HEK293T (cell line): ENCODE measurements at regions not wholly inside any gene's neighbourhood (a gene's known extent, or its start where the extent isn't known, plus 50 kb on each side); places are given as distances from the start of the nearest gene placed in this dataset.

Experiments
- CTCF ChIA-PET: fragments of 350-600 bp; formaldehyde crosslinking; extraction: SDS; loops from one replicate; lab custom pipeline; 2021; ENCODE audit warnings: antibody characterized with exemption, inconsistent platforms; lab: Yijun Ruan, JAX
- POLR2A ChIA-PET: fragments of 350-600 bp; formaldehyde crosslinking; extraction: SDS; loops from one replicate; lab custom pipeline; 2020; ENCODE audit warnings: antibody characterized with exemption, inconsistent platforms; lab: Yijun Ruan, JAX
- DNase-seq: peaks from one replicate; pipeline ENCODE4 v3.0.0; 2012; ENCODE audit warnings: mixed read lengths; ENCODE audit errors: extremely low spot score
- ARNT ChIP-seq: fragments of 450-650 bp; IDR thresholded peaks from 2 replicates; pipeline ENCODE4 v1.6.1; 2017; ENCODE audit warnings: mild to moderate bottlenecking
- BHLHE40 ChIP-seq: fragments of 450-650 bp; IDR thresholded peaks from 2 replicates; pipeline ENCODE4 v1.6.1; 2016; ENCODE audit warnings: mild to moderate bottlenecking, moderate library complexity, borderline replicate concordance
- CTBP1 ChIP-seq: fragments of 450-650 bp; IDR thresholded peaks from 2 replicates; pipeline ENCODE4 v1.6.1; 2016; ENCODE audit warnings: borderline replicate concordance
- ELF4 ChIP-seq: fragments of 450-650 bp; IDR thresholded peaks from 2 replicates; pipeline ENCODE4 v1.6.1; 2017; ENCODE audit warnings: antibody characterized with exemption
- FOXA1 ChIP-seq: fragments of 450-650 bp; IDR thresholded peaks from 2 replicates; pipeline ENCODE4 v1.6.1; 2016; ENCODE audit warnings: mild to moderate bottlenecking
- FOXK2 ChIP-seq: fragments of 450-650 bp; IDR thresholded peaks from 2 replicates; pipeline ENCODE4 v1.6.1; 2016; ENCODE audit warnings: mild to moderate bottlenecking
- FOXM1 ChIP-seq: fragments of 450-650 bp; IDR thresholded peaks from 2 replicates; pipeline ENCODE4 v1.6.1; 2017; ENCODE audit warnings: mild to moderate bottlenecking, borderline replicate concordance
- HDGF ChIP-seq: fragments of 450-650 bp; IDR thresholded peaks from 2 replicates; pipeline ENCODE4 v1.6.1; 2017; ENCODE audit warnings: antibody characterized with exemption, borderline replicate concordance
- L3MBTL2 ChIP-seq: fragments of 450-650 bp; conservative IDR thresholded peaks from 2 replicates; pipeline ENCODE4 v1.6.1; 2016; ENCODE audit warnings: mild to moderate bottlenecking
- LEF1 ChIP-seq: fragments of 450-650 bp; IDR thresholded peaks from 2 replicates; pipeline ENCODE4 v1.6.1; 2017; ENCODE audit warnings: mild to moderate bottlenecking, borderline replicate concordance
- NFRKB ChIP-seq: fragments of 450-650 bp; IDR thresholded peaks from 2 replicates; pipeline ENCODE4 v1.6.1; 2016; ENCODE audit warnings: mild to moderate bottlenecking, moderate library complexity
- SP1 ChIP-seq: fragments of 450-650 bp; IDR thresholded peaks from 2 replicates; pipeline ENCODE4 v1.6.1; 2017
- SUZ12 ChIP-seq: fragments of 450-650 bp; IDR thresholded peaks from 2 replicates; pipeline ENCODE4 v1.6.1; 2016; ENCODE audit warnings: mild to moderate bottlenecking
- TARDBP ChIP-seq: fragments of 450-650 bp; IDR thresholded peaks from 2 replicates; pipeline ENCODE4 v1.6.1; 2016
- ZNF384 ChIP-seq: fragments of 450-650 bp; IDR thresholded peaks from 2 replicates; pipeline ENCODE4 v1.6.1; 2016
- TF ChIP-seq, protein P1 (sequence below): fragments of 450-650 bp; IDR thresholded peaks from 2 replicates; pipeline ENCODE4 v1.6.1; 2016

DNA sequence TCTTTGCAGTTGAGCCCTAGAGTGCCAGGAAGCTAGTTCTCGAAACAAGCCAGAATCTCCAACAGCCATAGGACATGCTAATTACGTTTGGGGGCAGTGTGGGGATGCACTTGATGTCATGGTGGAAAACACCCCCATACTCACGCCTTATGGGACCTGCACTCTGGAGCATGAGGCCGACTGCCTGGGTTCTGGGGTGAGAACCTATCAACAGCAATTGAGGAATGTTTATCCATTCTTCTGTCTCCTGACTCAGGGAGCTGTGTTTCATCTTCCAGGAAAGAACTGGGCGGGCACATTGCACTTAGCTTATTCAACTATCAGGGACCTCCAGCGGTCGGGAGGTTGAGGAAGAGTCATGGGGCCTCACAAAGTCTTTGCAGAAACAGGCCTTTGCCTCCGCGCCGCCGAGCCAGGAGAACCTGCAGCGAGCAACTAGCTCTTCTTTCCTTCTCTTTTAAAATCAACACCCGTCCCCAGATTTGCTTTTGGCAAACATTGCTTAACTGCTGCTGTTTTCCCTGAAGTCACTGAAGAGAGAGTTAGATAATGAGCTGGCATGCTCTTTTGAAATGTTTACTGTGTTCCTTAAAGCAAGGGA, 226.1 kb upstream of the DIO3 start:
- POLR2A ChIA-PET: no interaction called here
- TF ChIP-seq ARNT (no peak), ZNF384 (no peak), SUZ12 (no peak), LEF1 (no peak)
- CTCF ChIA-PET: interaction anchor here (0.5 kb wide), 1 partner anchor 576 kb away, joined by 3 read pairs; no protein-coding TSS in a partner anchor
- DNase-seq: no peak

DNA sequence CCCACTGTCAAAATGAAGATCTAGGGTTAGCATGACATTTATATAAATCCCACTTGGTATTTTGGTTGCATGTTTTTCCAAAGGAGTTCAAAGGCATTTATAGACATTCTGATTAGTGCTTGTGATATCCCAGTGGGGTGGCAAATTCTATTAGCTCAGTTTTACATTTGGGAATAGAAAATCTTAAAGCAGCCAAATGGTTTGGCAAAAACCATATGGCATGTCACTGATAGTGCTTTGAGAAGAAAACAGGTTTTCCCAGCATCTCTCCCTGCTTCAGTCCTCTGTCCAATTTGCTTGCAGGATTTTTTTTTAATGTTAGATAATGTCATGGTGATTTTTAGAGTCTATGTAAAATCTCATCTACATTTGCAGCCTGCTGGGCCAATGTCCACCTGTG, 225.1 kb upstream of the DIO3 start:
- ChIA-PET CTCF (no interaction called here), POLR2A (no interaction called here)
- no peak for TF ChIP-seq SP1
- no peak for TF ChIP-seq CTBP1
- TF ChIP-seq L3MBTL2: no peak
- TF ChIP-seq NFRKB: no peak
- no peak for TF ChIP-seq HDGF
- TF ChIP-seq ELF4: no peak
- no peak for TF ChIP-seq FOXK2
- no peak for TF ChIP-seq TARDBP
- no peak for TF ChIP-seq LEF1
- TF ChIP-seq ZNF384: no peak
- no peak for TF ChIP-seq FOXM1
- no peak for TF ChIP-seq ARNT
- no peak for TF ChIP-seq BHLHE40
- TF ChIP-seq FOXA1: no peak
- DNase-seq: no peak

DNA sequence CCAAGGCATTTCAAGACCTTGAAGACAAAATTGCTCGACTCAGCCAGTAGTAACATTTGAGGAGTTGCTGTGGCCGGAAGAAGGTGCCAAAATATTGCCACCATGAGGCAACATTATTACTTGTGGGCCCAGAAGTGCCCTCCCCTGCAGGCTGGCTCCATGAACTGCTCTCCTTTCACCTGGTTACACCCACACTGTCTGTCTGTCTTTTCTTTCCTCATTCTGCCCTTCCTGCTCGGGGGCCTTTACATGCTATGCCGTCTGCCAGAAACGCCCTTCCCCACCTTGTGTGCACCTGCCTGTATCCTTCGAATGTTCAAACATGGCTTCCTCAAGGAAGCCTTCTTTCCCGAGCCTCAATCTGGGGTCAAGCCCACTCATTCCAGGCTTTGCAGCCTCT, 224.2 kb upstream of the DIO3 start:
- no peak for DNase-seq
- CTCF ChIA-PET: interaction anchor here (0.7 kb wide), 1 partner anchor 83 kb away, joined by 3 read pairs; no protein-coding TSS in a partner anchor
- POLR2A ChIA-PET: no interaction called here
- no peak for TF ChIP-seq FOXK2
- TF ChIP-seq ARNT: no peak
- no peak for TF ChIP-seq TARDBP
- no peak for TF ChIP-seq ZNF384
- TF ChIP-seq L3MBTL2: no peak

DNA sequence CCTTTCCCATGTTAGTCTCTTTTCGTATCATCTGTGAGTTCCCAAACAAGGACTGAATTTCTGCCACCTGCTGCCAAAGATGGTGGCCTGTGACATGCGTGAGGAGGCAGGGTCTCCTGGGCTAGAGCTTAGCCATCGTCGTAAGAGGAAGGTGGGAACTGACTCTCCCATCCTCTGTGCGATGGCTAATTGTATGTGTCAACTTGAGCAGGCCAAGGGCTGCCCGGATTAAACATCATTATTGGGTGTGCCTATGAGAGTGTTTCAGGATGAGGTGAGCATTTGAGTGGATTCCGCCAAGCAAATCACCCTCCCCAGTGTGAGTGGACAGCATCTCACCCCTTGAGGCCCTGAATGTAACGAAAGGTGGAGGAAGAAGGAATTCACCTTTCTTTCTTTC, 220.7 kb upstream of the DIO3 start:
- POLR2A ChIA-PET: no interaction called here
- no peak for TF ChIP-seq ARNT
- TF ChIP-seq FOXM1: no peak
- no peak for TF ChIP-seq ZNF384
- no peak for TF ChIP-seq FOXK2
- no peak for TF ChIP-seq CTBP1
- TF ChIP-seq TARDBP: no peak
- TF ChIP-seq FOXA1: no peak
- no peak for TF ChIP-seq BHLHE40
- TF ChIP-seq HDGF: no peak
- TF ChIP-seq, protein P1, sequence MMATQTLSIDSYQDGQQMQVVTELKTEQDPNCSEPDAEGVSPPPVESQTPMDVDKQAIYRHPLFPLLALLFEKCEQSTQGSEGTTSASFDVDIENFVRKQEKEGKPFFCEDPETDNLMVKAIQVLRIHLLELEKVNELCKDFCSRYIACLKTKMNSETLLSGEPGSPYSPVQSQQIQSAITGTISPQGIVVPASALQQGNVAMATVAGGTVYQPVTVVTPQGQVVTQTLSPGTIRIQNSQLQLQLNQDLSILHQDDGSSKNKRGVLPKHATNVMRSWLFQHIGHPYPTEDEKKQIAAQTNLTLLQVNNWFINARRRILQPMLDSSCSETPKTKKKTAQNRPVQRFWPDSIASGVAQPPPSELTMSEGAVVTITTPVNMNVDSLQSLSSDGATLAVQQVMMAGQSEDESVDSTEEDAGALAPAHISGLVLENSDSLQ: no peak
- DNase-seq: no peak
- CTCF ChIA-PET: no interaction called here

DNA sequence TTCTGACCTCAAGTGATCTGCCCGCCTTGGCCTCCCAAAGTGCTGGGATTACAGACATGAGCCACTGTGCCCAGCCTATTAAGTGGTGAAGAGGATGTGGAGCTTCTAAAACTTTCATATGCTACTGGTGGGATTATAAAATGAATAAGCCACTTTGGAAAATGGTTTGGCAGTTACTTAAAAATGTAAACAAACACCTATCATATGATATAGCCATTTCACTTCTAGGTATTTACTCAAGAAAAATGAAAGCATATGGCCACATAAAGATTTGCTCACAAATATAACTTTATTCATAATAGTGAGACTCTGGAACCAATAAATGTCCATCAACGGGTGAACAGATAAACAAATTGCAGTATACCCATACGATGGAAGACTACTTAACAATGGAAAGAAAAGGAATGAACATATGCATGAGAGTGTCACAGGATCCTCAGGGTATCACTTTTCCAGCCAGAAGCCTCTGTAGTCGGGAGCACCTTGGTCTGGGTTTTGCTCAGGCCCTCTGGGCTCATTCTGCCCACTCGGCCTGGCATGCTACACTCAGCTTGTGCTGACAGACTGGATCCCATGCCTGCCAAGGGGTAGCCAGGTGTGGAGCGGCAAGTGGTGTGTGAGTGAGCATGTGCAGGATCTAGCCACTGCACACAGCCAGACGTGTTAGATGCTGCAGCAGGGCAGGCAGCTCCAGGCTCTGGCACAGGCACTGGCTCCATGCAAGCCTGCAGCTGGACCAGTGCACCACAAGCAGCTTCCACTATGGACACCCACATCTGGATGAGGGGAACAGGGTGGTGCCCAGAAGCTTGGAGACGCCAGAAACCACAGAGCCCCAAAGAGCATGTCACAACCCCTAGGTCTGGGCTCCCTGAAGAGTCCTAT, 213.2 kb upstream of the DIO3 start:
- DNase-seq: no peak
- POLR2A ChIA-PET: no interaction called here
- no peak for TF ChIP-seq BHLHE40
- no peak for TF ChIP-seq FOXA1
- no peak for TF ChIP-seq NFRKB
- TF ChIP-seq LEF1: no peak
- no peak for TF ChIP-seq TARDBP
- no peak for TF ChIP-seq ARNT
- no peak for TF ChIP-seq SUZ12
- TF ChIP-seq SP1: no peak
- no peak for TF ChIP-seq HDGF
- no peak for TF ChIP-seq FOXK2
- TF ChIP-seq, protein P1: no peak
- TF ChIP-seq L3MBTL2: no peak
- CTCF ChIA-PET: no interaction called here

DNA sequence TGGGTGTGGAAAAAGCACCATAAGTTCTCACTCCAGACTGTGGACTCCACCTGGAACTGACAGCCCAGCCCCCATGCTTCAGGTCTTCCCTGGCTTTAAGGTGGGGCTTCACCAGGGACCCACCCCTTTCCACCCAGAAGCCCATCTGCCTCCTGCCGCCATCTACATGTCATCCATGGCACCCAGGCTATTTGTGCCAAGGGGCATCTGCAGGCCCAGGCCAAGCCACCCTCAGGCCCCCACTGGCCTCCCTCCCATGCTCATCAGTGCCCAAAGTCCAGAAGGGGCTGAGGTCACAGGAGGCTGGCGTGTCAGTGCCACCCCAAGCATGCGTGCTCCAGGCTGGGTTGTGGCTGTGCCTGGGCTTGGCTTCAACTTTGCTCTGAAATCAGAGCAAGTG, 212.2 kb upstream of the DIO3 start:
- POLR2A ChIA-PET: no interaction called here
- CTCF ChIA-PET: no interaction called here
- no peak for TF ChIP-seq LEF1
- no peak for TF ChIP-seq TARDBP
- TF ChIP-seq ZNF384: no peak
- TF ChIP-seq NFRKB: no peak
- TF ChIP-seq FOXM1: no peak
- no peak for TF ChIP-seq FOXK2
- DNase-seq: no peak

DNA sequence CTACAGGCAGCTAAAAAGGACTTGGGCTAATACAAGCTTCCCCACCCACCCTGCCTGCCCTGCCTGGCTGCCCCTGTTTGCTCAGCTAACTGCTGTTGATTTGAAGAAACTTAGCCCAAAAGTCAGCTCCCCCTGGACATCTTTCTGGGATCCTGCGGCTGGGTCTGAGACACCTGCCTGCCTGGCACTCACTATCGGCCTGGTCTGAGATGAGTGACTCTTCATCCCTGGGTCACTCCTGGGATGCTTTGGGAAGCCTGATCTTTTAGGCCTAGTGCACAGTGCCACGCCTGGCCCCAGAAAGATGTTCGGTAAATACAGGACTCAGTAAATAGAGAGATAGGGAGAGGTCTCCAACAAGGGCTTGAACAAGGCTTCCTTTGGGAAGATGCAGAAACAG, 211.3 kb upstream of the DIO3 start:
- ChIA-PET CTCF (interaction anchor here (0.5 kb wide), 1 partner anchor 16 kb away, joined by 3 read pairs; no protein-coding TSS in a partner anchor), POLR2A (no interaction called here)
- TF ChIP-seq CTBP1: no peak
- TF ChIP-seq FOXK2: no peak
- no peak for TF ChIP-seq TARDBP
- no peak for TF ChIP-seq NFRKB
- no peak for TF ChIP-seq SP1
- TF ChIP-seq L3MBTL2: no peak
- no peak for TF ChIP-seq FOXM1
- no peak for DNase-seq
